ENCODE measurements at regions not wholly inside any gene's neighbourhood (a gene's known extent, or its start where the extent isn't known, plus 50 kb on each side); places are given as distances from the start of the nearest gene placed in this dataset.

DNA sequence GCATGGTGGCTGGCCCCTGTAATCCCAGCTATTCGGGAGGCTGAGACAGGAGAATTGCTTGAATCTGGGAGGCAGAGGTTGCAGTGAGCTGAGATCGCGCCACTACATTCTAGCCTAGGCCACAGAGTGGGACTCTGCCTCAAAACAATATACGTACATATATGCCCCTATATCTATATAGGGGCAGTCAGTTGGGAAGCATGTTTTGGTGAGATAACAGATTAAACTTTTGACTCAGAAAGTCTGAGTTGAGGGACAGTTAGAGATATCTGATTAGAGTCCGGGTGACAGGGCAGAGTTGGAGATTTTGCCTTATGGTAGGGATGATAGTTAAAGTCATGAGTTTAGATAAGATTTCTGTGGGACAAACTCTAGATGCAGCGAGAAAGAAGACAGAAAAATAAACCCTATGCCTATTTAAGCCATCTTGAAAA is 71.8 kb upstream of the ALDH1A1 start:
- no peak for TF ChIP-seq CTCF (conservative IDR thresholded peaks at IDR 0.05; ENCODE audit: low read depth in 2 of 2)
- no peak for TF ChIP-seq STAT1 (IDR thresholded peaks at IDR 0.05; ENCODE audit: unreplicated experiment)
- TF ChIP-seq, protein P1, sequence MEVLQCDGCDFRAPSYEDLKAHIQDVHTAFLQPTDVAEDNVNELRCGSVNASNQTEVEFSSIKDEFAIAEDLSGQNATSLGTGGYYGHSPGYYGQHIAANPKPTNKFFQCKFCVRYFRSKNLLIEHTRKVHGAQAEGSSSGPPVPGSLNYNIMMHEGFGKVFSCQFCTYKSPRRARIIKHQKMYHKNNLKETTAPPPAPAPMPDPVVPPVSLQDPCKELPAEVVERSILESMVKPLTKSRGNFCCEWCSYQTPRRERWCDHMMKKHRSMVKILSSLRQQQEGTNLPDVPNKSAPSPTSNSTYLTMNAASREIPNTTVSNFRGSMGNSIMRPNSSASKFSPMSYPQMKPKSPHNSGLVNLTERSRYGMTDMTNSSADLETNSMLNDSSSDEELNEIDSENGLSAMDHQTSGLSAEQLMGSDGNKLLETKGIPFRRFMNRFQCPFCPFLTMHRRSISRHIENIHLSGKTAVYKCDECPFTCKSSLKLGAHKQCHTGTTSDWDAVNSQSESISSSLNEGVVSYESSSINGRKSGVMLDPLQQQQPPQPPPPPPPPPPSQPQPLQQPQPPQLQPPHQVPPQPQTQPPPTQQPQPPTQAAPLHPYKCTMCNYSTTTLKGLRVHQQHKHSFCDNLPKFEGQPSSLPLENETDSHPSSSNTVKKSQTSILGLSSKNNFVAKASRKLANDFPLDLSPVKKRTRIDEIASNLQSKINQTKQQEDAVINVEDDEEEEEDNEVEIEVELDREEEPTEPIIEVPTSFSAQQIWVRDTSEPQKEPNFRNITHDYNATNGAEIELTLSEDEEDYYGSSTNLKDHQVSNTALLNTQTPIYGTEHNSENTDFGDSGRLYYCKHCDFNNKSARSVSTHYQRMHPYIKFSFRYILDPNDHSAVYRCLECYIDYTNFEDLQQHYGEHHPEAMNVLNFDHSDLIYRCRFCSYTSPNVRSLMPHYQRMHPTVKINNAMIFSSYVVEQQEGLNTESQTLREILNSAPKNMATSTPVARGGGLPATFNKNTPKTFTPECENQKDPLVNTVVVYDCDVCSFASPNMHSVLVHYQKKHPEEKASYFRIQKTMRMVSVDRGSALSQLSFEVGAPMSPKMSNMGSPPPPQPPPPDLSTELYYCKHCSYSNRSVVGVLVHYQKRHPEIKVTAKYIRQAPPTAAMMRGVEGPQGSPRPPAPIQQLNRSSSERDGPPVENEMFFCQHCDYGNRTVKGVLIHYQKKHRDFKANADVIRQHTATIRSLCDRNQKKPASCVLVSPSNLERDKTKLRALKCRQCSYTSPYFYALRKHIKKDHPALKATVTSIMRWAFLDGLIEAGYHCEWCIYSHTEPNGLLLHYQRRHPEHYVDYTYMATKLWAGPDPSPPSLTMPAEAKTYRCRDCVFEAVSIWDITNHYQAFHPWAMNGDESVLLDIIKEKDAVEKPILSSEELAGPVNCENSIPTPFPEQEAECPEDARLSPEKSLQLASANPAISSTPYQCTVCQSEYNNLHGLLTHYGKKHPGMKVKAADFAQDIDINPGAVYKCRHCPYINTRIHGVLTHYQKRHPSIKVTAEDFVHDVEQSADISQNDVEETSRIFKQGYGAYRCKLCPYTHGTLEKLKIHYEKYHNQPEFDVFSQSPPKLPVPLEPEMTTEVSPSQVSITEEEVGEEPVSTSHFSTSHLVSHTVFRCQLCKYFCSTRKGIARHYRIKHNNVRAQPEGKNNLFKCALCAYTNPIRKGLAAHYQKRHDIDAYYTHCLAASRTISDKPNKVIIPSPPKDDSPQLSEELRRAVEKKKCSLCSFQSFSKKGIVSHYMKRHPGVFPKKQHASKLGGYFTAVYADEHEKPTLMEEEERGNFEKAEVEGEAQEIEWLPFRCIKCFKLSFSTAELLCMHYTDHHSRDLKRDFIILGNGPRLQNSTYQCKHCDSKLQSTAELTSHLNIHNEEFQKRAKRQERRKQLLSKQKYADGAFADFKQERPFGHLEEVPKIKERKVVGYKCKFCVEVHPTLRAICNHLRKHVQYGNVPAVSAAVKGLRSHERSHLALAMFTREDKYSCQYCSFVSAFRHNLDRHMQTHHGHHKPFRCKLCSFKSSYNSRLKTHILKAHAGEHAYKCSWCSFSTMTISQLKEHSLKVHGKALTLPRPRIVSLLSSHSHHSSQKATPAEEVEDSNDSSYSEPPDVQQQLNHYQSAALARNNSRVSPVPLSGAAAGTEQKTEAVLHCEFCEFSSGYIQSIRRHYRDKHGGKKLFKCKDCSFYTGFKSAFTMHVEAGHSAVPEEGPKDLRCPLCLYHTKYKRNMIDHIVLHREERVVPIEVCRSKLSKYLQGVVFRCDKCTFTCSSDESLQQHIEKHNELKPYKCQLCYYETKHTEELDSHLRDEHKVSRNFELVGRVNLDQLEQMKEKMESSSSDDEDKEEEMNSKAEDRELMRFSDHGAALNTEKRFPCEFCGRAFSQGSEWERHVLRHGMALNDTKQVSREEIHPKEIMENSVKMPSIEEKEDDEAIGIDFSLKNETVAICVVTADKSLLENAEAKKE (CRISPR knock-in tag; IDR thresholded peaks at IDR 0.05): no peak
- no peak for TF ChIP-seq POLR2AphosphoS5 (IDR thresholded peaks at IDR 0.05; ENCODE audit: low read depth)
- no peak for TF ChIP-seq EZH2 (IDR thresholded peaks at IDR 0.05; ENCODE audit: low read depth, unreplicated experiment)
- no peak for TF ChIP-seq ZNF331 (CRISPR knock-in tag; IDR thresholded peaks at IDR 0.05; ENCODE audit: low read depth)
- no peak for TF ChIP-seq CREB1 (CRISPR knock-in tag; IDR thresholded peaks at IDR 0.05; ENCODE audit: low read depth)
